NCI-H82 treated with DMSO at 0.1 percent for 48 hours (cell line): ENCODE measurements at regions not wholly inside any gene's neighbourhood (a gene's known extent, or its start where the extent isn't known, plus 50 kb on each side); places are given as distances from the start of the nearest gene placed in this dataset.

Source experiments
- DNase-seq: peaks from one replicate; lab custom pipeline; 2025; ENCODE audit not compliant: unreplicated experiment; lab: John Stamatoyannopoulos, UW

DNA sequence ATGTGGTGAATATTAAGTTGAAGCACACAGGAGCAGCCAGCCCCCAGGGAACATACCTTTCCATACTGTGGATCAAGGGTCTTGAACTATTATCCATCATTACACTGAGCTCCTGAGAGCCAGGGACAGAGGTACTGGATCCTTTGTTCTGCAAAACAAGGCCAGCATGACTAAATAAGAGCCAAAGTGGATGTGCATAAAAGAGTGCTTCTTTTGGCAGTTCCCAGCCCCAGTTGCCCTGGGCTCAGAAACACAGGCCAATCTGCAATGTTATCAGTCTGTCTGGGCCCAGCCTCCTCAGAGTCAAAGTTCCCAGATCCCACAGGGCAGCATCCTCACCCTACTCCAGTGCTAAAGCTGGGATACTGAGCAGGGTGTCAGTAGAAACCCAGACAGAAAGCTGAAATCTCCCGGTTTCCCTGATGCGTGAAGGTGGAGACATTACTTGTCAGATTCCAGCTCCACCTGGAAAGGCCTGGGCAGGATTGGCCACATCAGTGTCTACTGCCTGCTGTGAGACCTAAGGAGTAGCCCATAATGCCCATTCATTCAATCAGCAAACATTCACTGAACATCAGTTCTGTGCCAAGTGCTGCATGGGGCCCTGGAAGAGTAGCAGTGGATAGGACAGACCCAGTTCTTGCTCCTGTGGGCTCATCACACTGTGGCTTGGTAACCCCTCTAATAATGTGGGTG lies 342.7 kb downstream of the CXCL12 start:
- DNase-seq = no peak

DNA sequence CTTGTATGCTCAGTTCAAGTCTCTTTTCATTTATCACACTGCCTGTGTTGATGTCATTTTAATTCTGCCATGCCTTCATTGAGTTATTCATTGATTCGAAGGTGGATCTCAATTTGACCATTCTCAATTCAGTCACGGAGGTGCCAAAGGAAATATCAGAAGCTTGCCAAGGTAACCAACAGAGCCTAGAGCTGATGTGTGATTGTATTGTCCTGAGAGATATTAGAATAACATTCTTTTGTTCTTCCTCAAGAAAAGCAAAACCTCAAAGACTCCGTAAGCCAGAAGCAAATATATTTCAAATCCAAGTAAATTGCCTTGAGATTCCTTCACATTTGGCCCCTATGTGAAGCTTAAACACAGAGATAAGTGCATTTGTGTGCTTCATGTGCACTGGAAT lies 345.3 kb downstream of the CXCL12 start:
- no peak for DNase-seq

DNA sequence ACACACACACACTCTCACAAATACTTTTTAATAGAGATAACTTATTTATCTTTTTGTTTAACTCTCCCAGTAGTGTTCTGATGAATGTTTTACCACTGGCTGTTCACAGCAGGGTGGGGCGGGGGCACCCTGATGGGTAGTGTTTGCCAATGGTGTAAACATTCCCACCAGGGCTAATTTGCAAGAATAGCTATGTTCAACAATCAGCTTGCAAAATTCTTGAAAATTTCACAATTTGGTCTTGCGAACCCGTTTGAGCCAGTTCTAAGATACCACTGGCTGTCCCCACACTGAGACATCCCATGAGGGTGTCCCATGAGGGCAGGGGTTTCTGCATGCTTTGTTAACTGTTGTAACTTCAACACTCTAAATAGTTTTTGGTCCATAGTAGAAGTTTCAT lies 348.5 kb downstream of the CXCL12 start:
- DNase-seq = no peak

DNA sequence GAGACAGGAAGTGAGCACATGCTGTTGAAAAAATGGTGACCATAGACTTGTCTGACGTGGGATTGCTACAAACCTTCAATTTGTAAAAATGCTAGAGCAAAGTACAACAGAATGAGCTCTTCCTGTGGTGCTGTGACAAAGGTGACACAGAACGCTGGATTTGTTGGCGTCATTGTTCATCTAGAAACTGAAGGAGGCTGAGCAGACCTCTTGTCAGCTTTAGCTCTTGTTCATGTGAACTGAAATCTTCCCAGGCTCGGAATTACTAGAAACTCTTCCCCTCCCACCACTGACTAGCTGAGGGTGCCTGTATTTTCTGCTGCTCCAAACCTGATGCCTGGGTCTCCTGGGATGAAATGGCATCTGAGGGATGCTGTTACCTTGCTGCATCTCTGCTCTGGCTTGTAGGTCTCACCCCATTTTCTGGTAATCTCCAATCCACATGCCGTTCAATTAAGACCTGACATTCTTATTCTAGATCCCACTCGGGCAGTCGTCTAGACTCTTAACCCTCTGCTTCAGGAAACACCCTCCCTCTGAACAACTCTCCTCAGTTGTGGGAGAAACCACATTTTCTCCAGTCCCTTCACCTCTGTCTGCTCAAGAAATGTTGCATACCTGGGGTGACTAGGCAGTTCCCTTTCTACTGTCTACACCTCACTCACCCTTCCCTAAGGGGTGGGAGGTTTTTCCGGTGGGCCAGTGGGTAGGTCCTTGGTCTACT lies 349.3 kb downstream of the CXCL12 start:
- no peak for DNase-seq

DNA sequence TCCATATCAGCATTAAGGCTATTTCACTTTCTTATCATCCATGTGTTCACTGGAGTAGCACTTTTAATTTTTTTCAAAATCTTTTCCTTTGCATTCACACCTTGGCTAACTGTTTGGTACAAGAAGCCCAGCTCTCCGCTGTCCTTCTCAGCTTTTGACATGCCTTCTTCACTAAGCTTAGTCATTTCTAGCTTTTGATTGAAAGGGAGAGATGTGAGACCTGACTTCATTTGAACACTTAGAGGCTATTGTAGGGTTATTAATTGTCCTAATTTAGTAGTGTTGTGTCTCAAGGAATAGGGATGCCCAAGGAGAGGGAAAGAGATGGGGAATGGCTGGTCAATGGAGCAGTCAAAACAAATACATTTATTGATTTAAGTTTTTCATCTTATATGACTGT lies 350.0 kb downstream of the CXCL12 start:
- DNase-seq = no peak

DNA sequence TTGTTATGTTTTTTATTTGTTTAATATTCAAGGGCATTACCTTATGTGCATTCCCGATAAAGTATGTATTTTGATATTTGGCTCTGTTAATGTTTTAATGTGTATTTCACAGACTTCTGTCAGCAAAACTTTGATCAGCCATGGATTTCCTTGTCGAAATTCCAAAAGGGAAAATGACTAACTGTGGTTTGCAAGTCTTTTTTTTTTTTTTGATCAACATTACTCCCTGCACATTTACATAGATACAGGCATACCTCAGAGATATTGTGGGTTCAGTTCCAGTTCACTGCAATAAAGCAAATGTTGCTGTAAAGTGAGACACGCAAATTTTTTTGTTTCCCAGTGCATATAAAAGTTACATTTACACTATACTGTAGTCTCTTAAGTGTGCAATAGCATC lies 351.9 kb downstream of the CXCL12 start:
- DNase-seq = no peak

DNA sequence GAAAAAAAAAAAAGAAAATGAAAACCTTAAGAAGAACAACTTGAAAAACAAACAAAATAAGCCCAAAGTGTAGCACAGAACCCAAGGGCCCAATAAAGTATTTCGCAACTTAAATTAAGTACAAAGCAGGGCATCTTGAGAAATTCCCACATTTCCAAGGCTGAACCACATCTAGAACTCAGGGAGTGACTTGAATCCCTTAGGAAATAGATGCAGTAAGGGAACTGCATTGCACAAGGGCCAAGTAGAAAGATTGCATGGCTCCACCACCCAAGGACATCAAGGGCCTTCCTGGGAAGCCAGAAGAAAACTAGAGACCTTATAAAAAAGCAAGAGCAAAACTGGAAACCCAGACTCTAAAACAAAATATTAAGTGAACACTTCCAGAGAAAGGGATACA lies 352.7 kb downstream of the CXCL12 start:
- DNase-seq = no peak

DNA sequence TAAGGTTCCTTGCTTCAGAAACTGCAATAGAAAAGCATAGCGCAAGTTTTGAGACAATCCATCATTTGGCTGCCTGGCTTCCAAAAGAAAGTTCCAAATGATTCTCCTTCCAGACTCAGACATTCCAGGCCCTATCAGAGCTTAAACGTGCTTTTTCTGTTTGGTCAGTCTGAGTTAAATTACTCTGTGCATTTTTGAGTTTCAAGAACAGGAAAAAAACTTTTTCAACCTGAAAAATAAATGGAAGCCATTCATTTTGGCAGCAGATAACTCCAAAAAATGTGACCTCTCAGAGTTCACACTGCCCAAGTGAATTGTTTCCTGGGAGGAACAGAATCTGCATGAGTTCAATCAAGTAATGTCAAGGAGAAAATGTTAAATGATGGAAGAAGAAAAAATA lies 354.2 kb downstream of the CXCL12 start:
- DNase-seq = no peak

DNA sequence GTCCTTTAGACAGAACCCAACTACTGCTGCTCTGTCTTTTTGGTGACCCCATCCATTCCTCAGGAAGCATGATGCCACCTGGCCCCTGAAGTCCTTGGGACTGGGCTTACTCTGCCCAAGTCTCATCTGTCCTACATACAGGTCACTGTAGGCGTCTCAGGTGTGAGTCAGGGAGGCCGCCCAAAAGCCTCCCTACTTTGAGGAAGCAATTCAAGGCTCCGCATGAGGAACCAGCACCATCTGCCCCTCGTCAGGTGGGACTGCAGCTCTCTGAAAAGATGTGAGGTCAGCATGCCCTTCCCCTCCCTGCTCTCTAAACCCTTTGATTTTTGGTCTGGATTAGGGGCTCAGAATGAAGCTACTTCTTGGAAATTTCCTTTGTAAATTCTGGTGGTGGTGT lies 354.8 kb downstream of the CXCL12 start:
- no peak for DNase-seq

DNA sequence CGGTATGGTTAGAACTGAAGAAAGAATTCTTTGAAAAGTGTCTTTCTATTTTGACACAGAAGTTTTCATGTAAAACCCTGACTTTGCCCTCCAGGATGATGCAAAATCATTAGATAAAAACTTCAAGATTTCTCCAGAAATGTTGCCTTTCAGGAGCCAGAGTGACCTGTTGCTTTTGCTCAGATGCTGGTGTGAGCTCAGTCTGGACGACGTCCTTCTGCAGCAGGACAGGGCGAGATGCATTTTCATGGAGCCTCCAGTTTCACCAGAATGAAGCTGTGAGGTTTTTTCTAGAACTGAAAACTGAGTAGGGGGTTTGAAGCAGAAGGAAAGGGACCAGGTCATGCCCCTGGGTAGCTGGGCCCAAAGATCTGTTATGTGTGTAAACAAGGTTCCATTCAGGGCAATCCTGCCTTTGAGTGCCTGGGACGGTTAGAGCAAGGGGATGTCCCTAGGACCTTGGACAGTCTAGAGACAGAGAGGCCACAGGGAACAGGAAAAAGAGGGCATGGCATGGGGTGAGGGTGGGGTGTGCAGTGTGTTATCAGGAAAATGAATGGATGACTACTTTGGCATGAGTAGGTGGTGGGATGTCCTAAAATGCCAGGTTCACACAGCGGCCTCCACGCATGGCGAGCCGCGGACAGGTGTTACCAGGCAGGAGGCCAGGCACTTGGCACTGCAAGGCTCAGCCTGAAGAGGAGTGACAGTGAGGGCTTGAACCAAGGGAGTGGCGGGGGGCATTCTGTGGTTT lies 356.3 kb downstream of the CXCL12 start:
- DNase-seq = no peak

DNA sequence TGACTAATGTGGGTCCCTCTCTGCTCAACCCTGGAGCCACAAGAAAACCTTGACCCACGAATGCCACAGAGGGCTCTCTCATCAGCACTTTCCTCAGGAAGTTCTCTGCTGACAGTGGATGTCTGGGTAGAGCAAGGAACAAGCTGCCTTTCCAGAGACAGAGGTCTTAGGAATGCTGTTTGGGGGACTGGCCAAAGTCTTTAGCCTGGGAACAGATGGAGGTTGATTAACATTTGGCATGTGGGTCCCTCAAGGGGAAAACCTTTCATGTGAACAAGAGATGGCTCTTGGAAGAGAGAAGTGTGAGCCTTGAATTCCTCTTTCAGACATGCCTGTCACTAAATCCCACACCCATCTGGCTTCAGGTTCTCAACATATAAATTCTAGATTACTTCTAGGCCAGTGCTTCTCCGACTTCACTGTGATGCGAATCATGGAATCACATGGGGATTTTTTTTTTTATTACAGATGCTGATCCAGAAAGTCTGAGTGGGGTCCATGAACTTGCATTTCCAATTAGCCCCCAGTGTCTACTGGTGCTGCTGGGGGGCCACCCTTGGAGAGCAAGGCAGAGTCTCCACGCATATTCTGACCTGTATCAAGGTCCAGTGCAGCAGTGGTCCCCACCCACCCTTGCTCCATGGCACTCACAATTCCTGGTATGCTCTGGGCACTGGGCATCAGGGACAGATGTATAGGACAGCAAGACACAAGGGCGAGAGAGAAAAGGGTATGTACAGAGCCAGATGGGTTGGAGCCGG lies 360.4 kb downstream of the CXCL12 start:
- no peak for DNase-seq

DNA sequence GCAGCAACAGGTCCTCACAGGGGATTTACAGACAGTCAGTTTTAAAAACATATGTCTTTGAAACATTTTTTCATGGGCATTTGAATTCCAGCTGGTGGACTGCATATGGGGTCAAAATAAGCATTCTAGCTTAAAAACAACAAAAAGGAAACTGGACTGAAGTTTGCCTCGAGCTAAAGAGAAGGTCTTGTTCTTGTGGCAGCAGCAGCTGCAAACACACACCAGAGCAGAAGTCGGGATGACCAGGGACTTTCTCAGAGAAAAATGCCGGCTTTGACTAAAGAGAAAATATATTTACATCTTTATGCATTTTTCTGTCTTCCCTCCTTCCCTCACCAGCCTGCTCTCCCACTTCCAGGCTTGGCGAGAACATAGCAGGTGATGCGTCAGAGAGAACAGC lies 361.4 kb downstream of the CXCL12 start:
- no peak for DNase-seq

DNA sequence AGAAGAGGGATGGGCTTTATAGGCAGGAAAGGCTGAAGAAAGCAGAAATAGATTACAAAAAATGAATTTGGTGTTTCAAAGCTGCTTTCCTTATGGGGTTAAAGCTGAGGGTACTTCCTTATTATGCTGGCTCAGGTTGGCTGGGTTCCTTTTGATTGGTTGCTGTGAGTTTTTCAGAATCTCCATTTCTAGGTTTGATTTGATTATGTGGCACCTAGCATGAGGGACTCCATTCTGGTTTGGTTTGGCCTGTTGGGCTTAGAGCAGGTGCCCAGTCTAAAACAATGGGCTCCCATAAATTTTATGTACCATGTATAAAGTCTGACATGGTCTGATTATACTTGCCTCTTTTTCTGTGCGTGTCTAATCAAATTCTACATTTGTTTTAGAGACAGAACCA lies 362.7 kb downstream of the CXCL12 start:
- no peak for DNase-seq

DNA sequence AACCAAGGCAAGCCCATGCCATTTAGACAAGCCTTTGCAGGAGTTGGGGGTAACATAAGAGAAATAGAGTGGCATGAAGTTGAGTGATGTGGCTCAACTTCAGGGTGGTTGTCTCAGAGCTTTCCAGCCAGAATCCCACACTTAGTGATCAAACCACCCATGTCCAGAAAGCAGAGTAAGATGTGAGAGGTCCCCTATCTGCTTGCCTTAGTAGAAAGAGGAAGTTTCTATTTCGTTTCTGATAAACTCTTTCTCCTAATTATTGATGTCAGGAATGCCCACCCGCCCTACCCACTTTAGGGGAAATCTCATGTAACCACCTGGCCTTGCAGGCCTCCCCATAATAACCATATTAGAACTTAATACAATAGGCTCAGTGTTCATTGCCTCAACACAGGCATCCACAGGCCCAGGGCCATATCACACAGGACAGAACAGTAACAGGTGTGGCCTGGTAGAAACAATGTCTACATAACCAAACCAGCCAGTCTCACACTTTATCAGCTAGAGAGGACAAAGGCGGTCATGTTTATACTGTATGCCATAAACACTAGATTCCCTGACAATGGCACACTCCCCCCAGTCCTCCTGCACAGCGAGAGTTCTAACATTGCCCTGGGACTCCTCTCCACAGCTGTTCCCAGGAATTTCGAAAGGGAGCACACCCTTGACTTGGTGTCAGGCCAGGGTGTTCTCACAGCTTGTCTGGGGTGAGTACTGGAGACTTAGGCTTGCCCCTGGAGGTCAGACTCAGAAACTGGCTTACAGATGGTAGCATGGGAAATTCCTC lies 364.4 kb downstream of the CXCL12 start:
- no peak for DNase-seq

DNA sequence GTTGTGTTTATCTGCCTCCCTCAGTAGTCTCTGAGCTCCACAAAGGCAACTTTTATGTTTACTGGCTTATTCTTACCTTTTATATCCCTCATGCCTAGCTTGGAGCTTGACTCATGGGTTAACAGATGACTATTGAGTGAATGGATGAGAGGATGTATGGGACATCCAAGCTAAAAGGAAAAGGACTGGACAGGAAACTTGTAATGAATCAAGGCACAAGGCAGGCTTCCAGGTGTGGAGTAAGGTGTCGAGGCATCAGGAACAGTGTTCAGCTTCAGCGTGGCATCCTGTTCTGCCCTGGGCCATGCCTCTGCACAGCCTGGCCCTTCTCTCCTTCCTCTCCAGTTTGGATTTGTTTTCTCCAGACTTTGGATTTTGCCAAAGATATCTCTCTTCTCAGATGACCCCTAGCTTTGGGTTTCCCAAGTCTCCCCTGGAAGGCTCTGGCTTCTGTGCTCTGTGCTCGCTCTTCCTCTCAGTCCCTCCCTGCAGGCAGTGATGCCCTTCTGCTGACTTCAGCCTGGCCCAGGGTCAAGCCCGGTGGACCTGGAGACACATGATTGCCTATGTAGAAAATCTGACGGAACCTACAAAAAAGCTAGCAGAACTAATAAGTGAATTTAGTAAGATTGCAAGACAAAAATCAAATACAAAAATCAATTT lies 367.3 kb downstream of the CXCL12 start:
- DNase-seq = no peak

DNA sequence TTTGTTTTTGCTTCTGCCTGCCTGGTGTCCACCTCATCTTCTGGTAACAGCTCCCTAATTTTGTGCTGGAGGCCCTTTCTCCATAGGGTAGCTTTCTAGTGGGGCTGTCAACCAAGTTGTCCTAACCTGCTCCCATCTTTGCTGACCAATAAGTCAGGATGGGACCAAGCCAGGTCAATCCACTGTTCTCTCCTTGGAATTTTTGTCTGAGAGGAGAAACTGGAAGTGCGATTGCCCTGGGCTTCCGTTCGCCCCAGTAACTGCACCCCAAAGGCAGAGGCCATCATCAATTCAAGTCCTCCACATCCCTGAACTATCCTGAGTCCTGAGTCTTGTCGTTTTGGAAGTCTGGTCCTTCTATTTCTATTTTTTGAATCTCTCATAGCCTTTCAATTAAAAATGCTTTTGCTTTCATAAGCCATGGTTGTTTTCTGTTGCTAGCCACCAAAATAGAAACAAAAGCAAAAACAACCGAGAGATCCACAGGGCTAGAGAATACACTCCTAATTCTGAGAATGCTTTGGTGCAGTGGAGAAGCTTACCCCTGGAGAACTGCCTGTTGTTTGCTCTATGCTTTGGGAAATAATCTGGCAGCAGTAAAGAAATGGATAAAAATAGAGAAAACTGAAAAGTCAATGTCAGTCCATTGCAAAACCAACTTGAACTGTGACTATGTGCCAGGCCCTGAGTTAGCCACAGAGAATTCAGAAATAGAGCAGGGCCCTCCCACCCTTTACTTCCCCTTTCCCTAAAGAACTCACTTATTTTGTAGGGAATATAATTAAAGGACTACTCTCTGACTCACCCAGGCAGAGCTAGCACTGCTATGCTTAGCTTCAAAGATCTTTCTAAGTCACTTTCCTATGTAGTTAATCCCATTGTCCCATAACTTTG lies 368.1 kb downstream of the CXCL12 start:
- no peak for DNase-seq

DNA sequence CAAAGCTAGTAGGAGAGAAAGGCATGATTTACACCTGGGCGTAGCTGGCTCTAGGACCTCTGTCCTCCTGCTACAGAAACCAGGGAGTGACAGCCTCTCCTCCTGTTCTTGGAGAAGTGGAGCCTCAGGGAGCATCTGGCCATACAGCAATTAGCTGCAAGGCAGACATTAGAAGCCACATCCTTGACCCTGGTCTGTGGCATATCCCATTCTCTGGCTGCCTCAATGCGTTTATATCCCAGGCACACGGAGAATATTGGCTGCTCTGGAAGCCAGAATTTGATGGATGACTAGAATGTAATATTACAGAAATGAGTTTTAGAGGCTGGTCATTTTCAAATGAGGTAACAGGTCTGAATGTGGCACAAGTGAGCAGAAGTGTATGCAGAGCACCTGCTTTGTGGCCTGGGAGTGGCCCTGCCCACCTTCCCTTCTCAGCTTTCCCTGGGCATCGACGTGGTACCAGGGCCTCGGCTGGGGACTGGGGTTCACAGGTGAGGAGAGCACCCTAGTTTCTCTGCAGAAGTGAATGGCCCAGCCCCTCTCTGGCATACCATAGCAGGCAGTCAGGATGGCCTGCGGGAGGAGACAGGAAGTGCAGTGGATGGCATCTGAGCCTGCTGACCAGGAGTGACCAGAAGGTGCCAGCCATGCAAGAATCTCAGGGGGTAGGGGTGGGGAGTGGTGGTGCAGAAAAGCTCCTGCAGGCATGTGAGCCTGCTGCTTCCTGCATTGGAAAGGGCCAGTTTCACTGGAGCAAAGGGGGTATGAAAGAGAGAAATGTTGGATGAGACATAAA lies 367.2 kb upstream of the ZNF32 start:
- no peak for DNase-seq

DNA sequence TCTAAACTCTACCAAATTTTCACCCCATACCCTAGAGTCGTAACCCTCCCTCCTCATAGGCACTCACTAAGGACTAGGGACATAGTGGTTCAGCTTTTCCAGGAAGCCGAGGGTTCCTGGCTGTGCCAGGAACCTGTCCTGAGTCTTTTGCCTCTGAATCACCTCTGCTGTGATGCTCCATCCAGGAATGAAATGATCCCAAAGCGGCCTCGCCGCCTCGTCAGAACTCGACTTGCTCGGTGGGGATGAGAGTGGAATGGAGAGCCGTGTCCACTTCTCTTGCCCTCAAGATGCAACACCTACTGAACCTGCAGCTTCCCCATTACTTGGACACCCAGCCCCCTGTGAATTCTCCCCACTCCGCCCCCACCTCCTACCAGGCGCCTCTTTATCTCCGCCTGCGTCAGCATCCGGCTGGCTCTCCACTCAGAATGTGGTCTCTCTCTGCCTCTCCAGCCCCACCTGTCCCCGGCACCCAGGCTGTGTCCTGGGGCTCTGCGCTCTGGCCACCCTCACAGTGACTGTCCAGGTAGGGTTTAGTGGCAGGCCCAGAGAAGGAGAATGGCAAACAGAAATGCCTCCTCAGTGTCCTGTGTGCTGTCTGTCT lies 366.1 kb upstream of the ZNF32 start:
- no peak for DNase-seq
